Fibroblast of gingiva (primary cell): ENCODE measurements at regions not wholly inside any gene's neighbourhood (a gene's known extent, or its start where the extent isn't known, plus 50 kb on each side); places are given as distances from the start of the nearest gene placed in this dataset.
"Not testable (repeated sequence)": the region's sequence is repeated elsewhere in the genome, so short reads cannot be mapped to it uniquely, and the experiment has no call there.

ENCODE experiments used
- DNase-seq: peaks from one replicate; pipeline ENCODE4 v3.0.0-alpha.2; 2011; ENCODE audit warnings: low read depth

DNA sequence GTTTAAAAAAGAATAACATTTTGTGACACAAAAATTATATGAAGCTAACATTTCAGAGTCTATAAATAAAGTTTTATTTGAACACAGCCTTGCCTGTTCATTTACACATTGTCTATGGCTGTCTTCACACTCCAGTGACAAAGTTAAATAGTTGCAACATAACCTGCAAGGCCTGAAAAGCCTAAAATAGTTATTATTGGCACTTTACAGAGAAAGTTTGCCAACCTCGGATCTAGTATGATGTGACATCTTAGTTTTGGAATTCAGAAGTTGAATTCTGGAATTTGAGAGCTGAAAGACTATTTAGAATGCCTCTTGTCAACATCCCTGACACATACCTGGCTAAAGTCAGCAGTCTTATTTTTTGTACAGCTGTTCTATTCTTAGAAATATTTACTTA, 68.3 kb downstream of the DYRK2 start:
- DNase-seq = peak; percentile 75

DNA sequence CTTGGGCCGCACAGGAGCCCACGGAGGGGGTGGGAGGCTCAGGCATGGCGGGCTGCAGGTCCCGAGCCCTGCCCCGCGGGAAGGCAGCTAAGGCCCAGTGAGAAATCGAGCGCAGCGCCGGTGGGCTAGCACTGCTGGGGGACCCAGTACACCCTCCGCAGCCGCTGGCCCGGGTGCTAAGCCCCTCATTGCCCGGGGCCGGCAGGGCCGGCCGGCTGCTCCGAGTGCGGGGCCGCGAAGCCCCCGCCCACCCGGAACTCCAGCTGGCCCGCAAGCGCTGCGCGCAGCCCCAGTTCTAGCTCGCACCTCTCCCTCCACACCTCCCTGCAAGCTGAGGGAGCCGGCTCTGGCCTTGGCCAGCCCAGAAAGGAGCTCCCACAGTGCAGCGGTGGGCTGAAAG, 70.8 kb downstream of the DYRK2 start:
- DNase-seq = not testable (repeated sequence)

DNA sequence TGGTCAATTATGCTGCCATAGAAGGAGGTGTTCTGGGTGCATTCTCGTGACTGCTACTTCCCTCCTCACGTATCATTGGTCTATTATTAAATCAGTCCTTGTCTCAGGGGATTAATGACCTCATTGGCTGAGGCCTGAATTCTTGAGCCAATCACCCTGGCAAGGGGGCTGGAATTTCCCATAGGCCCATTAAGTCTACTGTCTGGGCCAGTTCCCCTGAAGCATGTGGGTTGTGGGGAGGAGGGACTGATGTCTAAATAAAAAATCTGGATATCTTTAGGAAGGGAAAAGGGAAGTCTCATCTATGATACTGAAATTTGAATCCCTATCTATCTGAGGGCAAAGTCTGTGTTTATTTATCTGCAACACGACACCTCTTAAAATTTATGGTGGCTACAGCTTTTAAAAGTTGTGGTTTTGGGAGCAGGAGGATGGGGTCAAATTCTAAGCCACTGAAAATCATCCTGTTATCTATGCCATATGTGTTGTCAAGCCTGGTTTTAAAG, 71.9 kb downstream of the DYRK2 start:
- DNase-seq = peak; percentile 74

DNA sequence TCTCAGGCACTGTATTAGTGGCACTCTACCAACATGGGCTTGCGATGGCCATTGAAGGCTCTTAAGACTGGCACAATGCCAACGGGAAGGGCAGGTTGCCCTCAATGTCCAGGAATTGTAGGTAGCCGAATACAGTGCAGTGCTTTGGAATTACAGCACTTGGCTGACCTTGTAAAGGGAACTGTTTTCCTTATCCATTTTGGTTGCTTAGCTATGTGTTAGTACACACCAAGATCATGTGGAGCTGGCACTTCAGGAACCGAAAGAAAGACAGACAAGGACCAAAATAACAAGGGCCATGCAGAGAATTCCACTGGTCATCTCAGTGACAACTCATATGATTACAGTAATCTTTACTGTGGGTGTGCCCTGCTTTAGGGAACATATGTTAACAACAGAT, 72.7 kb downstream of the DYRK2 start:
- no peak for DNase-seq

DNA sequence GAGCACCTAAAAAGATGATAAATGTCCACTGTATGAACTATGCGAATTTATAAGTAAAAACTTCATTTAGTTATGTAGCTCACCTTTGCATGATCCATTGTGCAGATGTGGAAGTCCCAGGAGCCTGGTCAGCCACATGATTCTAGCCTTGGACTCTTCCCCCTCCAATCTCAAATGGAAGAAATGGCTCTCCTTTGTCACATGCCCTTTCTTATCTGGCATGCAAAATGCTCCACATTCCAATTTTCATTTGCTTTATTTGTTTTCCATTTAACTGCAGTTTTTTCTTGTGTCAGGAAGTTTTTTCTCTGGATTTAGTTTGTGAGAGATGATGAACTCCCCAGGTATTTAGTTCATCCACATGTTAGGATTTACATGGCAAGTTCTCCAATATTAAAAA, 73.8 kb downstream of the DYRK2 start:
- DNase-seq = no peak

DNA sequence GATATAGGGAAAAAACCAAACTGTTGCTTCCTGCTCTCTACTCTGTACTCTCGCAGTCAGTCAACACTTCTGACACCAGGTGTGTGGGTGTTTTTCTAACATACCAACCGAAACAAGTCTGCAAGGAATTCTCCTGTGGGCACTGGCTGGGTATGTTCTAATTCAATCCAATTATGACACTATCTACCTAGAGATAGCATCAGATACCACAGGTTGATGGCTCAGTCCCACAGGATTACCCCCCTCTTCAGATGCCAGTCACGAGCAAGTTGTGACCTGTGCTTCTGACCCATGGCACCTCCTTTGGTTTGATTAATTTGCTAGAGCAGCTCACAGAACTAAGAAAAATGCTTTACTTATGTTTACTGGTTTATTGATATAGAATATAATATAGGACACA, 78.3 kb downstream of the DYRK2 start:
- DNase-seq = no peak

DNA sequence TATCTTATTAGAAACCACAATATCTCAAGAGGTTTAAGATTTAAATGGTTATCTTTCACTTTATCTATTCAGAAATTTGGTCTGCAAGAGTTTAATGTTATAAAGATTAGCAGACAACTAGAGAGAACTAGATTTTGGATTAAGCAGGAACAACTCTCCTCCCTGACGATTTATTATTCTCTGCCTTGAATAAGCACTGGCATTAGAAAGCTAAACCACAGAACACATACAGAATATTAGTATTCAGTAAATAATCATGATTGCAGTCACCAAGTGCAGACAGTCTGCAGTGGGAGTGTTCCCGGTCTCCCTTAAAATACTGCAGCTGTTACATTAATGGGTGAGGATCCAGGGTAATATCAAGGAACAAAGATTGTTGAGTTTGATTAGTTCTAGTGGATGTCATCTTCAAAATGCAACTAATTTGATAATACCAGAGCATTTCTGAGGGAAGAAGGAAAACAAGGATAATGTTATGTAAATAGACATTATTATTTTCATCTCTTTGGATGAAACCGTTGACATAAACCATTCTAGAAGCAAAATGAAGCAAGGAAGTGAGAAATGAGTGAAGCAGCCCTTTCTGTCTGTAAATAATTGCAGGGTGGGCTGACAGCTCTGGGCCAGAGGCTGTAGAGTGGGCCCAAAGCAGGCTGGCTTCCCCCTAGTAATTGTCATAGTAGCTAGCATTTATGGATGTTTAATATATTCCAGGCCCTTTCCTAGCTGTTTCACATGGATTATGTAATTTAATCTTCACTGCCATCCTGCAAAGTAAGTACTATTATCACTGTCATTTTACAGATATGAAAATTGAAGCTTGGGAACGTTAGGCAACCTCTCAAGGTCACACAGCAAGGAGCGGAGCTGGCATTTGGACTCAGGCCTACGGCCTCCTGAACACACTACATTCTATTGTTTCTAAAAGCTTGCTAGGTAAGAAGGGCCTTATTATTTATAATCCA, 79.4 kb downstream of the DYRK2 start:
- DNase-seq = no peak

DNA sequence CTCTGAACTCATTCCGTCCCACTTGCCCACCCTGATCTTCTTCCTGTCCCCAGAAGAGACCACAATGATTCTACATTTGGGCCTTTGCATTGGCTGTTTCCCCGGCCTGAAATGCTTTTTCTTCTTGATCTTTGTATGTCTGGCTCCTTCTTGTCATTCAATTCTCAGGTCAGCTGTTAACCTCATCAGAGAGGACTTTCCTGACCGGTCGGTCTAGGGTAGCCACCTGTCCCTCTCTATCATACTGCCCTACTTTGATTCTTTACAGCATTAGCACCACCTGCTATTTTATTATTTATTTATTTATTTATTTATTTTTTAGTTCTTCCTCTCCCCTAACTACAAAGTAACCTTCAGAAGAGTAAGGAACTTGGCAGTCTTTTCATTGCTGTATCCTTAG, 84.3 kb downstream of the DYRK2 start:
- no peak for DNase-seq

DNA sequence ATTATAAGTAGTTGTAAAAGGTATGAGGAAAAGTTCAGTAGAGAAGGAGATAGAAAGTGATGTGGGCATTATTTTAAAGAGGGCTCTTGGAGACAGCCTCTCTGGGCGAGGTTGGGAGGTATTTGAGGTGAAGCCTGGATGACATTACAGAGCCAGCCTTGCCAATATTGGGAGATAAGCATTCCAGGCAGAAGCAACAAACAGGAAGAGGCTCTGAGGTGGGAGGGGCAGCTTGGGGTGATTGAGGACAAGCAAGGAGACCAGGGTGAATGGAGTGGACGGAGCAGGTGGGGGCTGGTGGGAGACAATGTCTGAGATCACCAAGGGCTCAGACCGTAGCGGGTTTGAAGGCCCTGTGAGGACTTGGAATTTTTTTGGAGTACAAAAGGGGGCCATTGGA, 87.3 kb downstream of the DYRK2 start:
- DNase-seq = no peak

DNA sequence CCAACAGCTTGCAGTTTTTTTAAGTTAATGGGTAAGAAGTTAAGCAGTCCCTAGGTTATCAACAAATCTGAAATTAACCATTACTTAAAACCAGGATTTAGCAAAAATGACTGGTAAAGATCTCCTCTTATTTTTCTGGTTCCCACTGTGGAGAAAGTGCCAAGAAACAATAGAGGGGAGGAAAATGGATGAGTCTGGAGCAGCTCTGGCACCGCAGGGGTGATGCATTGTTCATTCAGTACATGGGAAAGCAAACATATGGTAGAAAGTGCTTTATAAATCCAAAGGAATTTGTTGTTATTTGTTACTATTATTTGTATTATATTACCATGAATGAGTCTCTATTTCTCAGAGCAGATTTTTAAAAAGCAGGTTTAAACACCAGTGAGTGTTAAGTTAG, 92.2 kb downstream of the DYRK2 start:
- DNase-seq = no peak

DNA sequence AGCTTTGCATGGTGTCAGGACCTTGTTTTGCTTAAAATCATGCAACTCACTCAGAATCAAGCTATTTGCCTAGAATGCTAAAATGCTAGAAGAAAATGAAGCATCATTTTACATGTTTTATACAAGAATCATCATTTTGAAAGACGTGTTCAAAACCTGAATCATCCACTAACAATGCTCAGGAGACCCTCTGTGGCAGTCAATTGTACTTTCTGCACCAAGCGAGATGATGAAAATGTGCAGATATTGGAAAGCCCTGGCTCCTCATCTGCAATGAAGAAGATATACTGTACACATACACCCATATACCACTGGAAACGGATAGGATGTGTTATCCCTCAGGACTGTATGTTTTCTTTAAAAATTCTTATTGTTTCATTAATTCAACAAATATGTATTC, 92.7 kb downstream of the DYRK2 start:
- no peak for DNase-seq

DNA sequence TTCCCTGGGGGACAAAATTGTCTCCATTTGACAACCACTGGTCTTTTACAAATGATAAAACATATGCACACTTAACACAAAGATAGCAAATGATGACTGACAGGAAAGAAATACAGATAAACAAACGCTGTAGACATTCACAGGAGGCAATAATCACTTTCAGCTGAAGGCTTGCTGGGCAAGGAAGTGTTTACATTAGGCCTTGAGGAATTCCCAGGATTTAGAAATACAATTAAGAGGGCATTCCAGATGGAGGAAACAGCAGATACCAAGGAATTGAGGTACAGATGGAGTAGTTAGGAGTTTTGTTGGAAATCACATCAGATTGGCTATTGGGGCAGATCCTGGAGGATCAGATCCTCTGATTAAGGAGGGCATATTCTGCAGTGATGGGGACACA, 93.9 kb downstream of the DYRK2 start:
- DNase-seq = peak; percentile 48

DNA sequence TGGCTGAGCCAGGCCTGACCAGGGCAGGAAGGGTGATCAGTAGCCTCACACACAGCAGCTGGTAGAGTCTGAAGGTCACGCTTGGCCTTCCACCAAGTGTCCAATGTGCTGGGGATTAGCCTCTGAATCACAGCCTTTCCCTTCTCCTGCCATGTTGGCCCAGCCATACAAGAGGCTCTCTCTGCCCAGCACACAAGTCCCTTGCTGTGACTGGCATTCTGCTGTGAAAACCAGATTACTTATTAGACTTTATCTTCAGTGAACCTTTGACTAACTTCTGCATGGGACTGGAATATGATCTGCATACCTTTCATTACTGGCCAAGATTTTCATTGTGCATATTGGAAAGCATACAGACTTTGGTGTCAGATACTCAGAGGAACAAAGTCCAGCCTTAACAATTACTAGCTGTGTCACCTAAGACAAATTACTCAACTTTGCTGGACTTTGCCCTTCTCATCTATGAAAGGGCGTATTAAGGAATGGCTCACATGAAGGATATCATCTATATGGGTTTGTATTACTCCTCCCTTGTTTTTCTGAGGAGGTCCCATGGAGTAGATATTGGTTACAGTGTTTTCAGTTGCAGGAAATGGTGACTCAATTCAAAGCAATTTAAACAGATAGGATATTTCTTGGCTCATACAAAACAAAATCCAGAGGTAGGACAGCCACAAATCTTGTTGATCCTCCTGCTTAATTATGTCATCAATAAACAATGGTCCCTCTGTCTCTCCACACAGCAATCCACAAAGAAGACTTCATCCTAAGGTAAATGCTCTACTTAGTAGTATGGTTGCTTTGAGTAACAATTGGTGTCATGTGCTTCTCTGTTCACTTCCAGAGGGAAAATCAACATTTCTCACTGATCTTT, 99.6 kb downstream of the DYRK2 start:
- peak; percentile 58 for DNase-seq

DNA sequence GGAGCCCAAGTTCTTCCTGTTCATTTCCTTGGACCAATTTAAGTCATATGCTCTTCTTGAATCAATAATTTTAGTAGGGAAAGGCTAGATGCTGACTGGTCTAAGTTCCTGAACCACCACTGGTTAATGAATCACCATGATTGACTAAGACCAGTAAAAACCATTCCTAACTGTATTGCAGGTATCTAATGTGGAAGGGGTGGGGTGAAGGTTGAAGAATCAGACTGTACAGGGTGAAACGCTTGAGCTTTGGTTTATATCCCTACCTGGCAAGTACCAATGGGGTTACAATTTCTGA, 100.1 kb downstream of the DYRK2 start:
- no peak for DNase-seq

DNA sequence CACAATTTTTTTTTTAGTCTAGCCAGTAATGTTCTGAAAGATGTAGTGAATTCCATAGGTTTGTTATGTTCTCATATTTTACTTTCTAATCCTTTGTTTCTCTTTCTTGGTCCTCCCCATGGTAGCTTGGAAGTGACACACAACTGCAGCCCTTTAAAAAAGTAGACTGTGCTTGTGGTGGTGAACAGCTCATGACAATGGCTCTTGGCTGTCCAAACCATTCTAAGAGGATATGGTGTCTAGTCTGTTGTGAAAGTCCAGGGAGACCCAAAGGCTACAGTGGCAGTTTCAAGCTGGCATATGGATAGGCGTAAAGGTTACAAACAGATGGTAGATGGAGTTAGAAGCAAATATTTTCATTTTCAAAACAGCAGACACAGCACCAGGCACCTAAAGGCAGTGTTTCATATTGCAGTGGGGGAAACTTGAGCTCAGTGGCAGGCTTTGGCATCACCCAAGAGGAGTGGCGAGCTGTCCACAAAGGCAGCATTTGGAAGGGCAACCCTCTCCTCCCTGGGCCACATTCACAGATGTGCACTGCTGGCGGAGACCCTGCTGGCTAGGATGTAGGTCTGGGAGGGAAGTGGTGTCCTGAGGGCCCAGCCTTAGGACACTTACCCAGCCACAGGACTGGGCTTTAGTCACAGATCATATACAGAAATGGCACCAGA, 102.1 kb downstream of the DYRK2 start:
- DNase-seq = no peak

DNA sequence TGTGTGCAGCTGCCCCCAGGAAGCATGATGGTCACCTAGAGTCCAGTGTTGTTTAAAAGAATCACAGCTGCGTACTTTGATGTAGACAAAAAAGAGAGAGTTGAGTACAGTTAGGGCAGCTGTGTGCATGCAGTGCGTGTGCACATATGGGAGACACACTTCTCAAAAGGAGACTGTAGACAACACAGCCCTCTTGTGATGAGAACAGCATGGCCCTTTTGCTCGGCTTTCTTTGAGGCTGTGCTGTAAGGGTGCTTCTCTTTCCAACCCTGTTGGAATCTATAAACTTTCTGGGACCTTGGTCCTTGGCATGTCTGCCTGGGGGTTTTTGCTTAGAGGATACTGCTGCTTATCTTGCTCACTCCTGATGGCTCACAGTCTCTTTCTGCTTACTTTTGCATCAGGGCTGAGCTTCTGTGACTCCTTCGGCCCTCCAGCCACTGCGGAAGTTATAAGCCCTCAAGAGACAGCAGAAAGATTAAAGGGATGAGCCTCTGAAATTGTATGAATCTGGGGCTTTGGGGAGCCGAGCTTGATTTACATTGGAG, 102.9 kb downstream of the DYRK2 start:
- no peak for DNase-seq

DNA sequence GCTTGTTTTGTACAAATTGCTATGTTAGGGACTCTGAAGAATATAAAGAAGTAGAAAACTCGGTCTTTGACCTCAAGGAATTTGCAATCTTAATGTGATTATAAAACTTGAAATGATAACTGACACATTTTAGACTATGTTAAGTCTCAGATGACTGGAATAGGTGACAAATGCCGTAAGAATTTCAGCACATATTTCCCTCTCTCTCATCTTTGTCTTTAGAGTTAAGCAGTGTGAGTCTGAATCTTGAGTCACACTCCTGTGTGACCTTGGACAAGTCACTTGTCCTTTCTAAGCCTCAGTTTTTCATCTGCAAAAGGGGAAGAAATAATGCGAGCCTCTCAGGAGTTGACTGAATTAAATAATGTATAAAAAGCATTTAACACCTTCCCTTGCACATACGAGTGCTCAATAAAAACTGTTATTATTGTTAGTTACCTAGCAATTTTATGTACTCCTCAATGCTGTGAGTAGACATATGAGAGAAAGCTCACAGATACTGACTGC, 103.7 kb downstream of the DYRK2 start:
- no peak for DNase-seq

DNA sequence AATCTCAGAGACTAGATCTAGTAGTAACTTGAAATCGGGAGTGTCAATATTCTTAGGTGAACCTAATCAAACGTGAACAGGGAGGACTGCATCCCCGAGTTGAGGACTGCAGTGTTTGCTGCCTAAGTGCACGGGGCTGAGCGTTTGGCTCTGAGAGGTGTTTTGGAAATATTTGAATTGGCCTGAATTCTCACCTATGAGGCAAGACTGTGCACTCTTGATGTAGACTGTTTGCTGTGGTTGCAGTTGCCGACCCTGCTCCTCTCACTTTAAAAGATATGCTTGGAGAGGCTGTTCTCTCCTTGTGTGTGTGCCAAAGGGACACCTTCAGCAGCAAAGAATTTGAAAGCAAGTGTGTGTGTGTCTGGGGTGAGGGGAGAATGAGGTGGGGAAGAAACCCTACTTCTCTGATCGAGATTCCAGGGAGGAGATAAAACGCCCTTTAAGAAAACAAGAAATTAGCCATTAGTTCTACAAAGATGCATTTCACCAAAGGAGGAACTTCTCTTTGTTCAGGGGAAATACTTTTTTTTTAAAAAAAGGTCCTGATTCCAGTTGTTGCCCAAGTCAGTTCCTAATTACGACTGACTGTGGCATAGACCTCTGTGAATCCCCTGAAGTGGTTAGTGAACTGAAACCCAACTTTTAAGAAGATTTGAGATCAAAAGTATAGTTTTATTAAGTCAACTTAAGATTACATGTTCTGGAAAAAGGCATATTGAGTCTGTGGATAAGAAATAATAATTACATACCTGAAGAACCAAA, 106.6 kb downstream of the DYRK2 start:
- no peak for DNase-seq

DNA sequence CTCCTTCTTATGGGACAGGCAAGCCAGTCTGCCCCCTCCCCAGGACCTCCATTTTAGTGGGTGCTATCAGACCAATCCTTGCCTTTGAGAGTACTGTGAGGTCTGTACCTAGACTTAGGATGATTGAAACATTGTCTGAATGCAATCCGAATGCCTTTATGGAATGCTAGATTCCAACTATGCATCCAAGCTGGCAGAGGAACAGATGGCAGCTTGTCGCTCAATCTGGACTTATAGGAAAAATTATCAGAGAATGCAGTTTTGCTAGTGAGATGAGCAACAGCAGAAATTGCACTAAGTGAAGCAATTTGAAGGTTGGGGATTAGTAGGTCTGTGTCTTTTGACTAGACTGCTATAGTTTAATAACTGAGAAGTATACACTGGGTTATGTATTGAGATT, 109.1 kb downstream of the DYRK2 start:
- no peak for DNase-seq

DNA sequence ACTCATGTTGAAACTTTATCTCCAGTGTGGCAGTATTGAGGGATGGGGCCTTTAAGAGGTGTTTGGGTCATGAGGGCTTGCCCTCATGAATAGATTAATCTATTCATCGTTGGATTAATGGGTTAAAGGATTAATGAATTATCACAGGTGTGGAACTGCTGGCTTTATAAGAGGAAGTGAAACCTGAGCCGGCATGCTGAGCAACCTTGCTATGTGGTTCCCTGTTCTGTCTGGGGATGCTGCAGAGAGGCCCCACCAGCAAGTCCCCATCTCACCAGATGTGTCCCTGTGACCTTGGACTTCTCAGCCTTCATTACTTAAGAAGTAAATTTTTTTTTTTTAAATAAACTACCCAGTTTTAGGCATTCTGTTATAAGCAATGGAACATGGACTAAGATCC, 109.6 kb downstream of the DYRK2 start:
- no peak for DNase-seq

DNA sequence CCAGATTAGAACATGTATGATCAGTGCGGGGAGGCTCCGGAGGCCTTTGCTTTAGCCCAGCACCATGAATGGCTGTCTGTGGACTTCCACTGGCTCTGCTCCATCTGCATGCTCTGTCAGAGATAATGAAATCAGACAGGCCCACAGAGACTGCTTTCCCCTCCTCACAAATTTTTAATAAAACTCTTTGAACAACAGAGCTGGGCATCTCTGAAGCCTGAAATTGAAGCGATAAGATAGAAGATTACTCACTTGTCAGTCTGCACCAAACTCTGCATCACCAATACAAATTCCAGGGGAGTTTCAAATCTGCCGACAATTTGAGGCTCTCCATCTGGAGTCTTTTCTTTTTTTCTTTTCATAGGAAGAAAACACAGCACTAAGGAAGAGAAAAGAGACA, 110.0 kb downstream of the DYRK2 start:
- no peak for DNase-seq
